Hematopoietic multipotent progenitor cell treated with erythropoietin and hydrocortisone succinate and interleukin-3 and kit ligand, for 4 days (in vitro differentiated cells): ENCODE measurements at regions not wholly inside any gene's neighbourhood (a gene's known extent, or its start where the extent isn't known, plus 50 kb on each side); places are given as distances from the start of the nearest gene placed in this dataset.
"Not testable (repeated sequence)": the region's sequence is repeated elsewhere in the genome, so short reads cannot be mapped to it uniquely, and the experiment has no call there.

Source experiments
- DNase-seq: peaks from one replicate; pipeline ENCODE4 v3.0.0-alpha.2; 2015

DNA sequence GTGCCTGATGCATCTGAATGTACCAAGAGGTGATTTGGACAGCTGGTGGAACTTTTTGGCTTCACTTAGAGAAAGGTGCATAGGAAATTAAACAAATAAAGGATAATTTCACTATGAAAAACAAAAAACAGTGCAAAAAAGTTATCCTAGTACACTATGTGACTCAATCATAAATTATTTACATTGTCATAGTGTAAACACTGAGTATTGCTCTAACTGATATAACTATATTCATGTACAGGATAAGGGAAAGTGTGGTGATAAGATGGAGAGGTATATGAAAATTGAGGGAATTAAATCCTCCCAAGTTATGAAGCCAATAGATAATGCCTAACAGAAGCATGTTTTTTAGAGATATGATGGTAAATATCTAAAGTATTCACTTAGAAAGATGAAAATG is 50.2 kb upstream of the CPNE4 start:
- no peak for DNase-seq

DNA sequence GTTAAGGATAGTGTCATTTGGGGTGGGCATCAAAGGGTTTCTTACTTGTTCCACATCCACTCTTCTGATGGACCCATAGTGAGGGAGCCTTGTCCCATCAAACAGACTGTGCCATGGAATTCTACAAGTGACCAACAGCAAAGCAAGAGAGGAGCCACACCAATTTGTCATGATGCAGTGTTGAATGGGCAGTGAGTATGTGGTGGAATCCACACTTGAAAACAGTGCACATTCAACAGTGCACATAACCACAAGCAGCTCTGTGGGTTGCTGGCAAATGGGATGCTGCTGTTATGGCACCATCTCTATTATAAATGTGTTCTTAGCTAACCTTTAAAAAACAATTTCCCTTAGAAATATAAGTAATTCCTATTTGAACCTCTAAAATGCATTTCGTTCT is 52.5 kb upstream of the CPNE4 start:
- no peak for DNase-seq

DNA sequence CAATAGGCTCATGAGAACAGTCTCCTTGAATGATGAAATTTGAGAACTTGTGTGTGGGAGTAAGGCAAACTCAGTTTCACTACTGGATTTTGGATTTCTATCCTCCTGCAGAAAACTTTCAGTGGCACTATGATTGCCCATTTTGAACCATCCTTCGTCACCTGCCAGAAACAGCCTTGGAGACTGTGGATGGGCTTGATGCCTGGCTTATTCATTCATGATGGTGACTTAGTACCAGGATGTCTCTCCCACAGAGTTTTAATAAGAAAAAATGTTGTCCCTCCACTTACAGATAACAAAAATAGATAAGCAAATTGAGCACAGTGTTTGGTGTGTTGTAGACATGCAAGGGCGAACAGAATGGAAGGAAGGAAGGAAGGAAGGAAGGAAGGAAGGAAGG is 53.5 kb upstream of the CPNE4 start:
- no peak for DNase-seq

DNA sequence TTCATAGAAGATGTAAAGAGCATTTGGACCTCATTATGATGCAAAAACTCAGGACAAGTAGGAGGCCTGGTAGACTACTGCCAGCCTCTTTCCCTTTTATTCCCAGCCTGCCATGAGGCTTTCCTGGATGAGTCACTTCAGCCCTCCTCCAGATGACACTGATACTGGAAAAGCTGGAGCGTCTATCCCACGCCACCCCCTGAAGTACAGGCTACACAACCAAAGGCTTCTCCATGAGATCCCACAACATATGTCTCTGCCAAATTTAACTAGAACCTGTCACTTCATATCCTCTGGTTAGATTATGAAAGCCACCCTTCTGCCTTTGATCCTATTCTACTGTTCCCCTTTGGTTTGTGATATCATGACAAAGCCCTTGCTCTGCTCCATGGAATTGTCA is 56.1 kb upstream of the CPNE4 start:
- DNase-seq = no peak

DNA sequence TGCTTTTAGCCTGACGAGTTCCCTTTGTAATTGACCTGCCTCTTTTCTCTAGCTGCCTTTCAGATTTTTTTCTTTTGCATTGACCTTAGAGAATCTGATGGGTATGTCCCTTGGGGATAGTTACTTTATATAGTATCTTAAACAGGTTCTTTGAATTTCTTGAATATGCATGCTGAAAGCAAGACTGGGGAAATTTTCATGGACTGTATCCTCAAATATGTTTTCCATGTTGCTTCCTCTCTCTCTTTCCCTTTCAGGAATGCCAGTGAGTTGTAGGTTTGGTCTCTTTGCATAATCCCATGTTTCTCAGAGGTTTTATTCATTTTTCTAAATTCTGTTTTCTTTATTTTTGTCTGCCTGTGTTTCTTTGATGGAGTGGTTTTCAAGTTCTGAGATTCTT is 81.8 kb upstream of the CPNE4 start:
- no peak for DNase-seq

DNA sequence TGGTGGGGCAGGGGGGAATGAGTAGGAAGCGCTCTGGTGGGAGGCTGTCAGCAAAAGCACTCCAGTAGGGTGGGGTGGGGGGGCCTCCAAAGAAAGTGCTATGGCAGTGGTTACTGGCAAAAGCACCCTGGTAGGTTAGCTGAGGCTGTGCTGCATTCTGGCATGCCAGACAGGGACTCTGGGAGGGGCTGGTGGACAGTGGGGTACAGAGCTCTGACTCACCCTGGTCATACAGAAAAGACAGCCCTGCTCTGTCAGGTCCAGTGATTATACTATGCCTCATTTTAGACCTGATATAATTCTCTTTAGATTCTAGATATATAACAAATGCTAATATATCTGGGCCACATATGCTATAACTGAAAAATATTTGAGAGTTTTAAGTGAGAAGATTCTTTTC is 82.8 kb upstream of the CPNE4 start:
- DNase-seq = no peak

DNA sequence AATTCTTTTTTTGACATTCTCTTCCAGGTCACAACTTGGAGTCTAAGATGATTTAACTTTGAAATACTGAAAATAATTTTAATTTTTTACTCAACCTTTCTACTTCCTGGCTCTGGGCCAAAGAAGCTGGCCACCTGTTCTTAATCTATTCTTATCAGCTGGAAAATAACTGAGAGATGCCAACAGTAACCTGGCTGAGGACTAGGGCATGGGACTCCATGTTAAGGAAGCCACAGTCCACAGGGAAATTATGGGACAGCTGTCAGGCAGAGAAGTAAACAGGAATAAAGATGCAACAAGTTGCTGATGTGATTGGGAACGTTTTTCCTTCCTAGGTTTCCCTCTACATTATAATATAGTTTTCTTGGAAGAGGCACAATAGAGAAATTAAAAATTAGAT is 84.7 kb upstream of the CPNE4 start:
- no peak for DNase-seq

DNA sequence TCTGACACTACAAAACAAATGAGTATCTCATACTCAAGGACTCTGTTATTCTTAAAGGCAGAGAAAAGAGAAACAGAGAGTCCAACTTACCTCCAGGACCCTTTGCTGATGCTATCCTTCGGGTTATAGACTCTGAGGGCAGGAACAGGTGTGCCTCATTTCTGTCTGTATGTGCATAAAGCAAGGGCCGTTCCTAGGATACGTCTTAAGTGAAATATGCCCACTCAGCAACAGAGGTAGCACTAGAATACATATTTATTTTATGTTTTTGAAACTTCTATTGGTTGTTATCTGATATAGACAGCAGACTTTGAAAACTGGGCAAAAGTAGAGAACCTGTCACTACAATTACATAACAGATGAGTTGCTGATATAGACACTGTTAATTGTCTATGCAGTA is 89.3 kb upstream of the CPNE4 start:
- DNase-seq = no peak

DNA sequence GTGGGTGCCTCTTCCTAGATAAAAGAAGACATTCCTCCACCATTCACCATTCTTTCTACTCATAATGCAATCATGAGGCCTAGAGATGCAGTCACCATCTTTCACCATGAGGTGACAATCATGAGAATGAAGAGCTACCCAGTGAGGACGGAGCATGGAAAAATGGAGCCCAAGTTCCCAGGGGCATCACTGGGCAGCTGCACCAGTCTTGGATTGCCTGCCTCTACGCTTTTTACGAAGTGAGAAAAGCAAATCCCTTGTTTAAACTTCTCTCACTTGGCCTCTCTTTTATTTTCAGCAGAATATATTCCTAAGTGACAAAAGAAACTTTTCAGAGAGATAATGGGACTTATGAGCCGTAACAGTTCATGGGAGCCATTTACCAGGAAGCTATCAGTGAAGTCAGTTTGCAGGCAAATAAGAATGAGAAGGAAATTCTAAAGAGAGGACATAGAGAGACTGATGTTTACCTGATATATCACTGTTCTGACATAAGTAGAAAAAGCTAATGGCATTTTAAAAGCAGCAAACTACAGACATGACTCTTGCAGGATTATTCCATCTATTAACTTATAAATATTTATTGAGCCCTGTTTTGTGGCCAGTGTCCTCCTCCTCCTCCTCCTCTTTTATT is 90.0 kb upstream of the CPNE4 start:
- no peak for DNase-seq

DNA sequence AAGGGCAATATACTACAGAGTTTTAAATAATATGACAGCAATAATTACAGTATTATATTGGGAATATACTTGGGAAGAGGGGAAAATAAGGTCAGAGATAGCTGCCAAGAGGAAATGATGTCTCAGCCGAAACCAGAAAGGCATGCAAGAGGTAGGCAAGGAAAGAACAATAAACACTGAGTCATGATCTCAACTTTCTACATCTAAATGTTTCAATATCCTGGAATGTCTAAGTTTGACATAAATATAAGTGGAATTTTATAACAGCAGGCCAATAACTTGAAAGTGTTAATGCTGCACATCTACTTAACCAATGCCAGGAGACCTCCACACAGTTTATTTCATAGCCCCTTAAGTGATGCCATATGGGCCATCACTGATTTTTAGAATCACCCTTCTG is 99.8 kb upstream of the CPNE4 start:
- no peak for DNase-seq

DNA sequence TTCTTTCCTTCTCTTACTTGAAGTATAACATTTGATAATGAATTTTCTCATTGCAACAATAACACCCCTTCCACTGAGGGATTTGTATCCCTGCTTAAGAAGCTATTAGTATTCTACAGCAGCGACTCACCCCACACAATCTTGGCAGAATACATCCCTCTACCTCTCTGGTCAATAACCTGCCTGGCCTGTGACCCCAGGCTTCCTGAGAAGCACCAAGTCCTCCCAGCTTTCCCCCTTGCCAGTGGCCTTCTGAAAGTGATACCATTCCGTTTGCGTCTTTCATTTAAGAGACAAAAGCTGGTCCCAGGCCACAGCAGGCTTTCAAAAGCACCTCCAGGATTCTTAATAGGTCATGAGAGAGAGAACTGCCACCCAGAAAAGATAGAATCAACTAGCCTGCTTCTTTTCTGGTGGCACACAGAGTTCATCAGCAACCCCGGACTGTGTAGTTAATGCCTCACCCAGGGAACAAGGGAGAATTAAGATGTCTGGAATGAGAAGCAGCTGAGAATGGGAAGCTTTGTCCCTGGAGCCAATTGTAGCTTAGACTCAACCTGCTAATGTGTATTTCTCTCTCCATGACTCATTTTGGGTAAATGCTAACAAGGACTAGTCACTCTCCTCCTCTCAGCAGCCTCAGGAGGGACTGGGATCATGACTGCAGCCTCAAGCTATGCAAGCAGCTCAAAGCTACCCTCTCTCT is 101.0 kb upstream of the CPNE4 start:
- DNase-seq = no peak

DNA sequence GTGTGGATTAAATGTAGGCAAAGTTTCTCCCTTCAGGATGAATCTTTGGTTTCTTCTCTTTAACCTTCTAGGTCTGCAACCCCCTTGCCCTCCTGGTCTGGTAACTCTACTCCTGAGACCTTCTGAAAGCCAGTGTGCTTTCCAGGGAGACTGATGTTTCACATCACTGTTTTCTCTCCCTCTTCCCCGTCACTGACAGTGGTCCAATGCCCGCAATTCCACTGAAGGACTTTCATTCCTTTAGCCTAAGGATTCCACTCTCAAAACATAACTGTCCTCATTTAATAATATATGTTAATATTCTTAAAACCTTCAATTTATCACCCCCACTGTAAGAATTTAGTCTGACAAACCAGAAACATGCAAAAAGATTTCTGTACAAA is 101.5 kb upstream of the CPNE4 start:
- DNase-seq = no peak

DNA sequence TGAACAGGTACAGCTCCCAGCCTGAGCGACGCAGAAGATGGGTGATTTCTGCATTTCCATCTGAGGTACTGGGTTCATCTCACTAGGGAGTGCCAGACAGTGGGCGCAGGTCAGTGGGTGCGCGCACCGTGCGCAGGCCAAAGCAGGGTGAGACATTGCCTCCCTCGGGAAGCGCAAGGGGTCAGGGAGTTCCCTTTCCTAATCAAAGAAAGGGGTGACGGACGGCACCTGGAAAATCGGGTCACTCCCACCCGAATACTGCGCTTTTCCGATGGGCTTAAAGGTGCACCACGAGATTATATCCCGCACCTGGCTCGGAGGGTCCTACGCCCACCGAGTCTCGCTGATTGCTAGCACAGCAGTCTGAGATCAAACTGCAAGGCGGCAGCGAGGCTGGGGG is 102.1 kb upstream of the CPNE4 start:
- not testable (repeated sequence) for DNase-seq

DNA sequence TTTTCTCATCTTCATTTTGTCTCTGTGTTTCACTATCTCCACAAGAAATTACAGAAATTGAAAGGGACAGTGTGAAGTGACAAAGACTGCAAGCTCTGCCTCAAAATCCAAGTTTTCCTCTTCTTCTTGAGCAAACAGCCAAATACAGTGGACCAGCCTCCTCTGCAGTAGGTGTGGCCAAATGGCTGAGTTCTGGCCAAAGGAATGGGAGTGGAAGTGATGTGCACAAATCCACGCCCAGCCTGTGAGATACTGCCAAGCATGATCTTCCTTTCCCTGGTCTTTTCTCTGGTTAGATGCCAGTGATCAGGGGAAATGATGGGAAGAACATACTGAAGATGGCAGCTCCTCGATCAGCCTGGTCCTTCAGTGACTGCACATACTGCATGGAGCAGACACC is 111.0 kb upstream of the CPNE4 start:
- no peak for DNase-seq

DNA sequence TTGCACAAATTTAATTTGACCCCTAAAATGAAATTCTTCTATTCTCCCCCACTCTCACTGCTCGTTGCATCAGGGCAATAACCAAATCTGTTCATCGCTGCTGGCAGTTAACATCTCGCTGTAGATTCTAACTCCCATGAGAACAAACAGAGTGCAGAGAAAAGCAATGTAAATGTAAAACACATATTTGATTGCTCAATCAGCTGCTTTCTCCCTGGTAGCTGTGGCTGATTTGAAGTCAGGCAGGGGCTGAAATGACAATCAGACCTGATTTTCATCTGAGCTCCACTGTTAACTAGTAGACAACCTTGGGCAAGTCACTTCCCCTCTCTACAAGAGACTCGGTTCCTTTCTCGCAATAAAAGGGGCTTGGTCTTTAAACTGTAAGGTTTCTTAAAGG is 119.8 kb upstream of the CPNE4 start:
- DNase-seq = no peak

DNA sequence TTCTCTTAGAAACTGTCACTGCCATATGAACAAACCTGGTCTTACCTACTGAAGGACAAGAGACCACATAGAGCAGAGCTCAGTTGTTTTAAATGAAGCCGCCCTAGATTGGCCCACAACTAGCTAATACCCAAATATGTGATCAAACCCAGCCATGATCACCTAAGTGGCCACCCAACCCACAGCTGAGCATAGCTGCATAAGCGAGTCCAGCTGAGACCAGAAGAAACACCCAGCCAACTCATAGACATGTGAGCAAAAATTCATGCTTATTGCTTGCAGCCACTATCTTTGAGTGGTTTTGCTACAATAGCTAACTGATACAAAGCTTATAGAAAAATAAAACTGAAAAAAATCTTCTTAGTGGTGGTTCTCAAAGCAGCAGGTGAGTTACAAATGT is 124.3 kb upstream of the CPNE4 start:
- no peak for DNase-seq

DNA sequence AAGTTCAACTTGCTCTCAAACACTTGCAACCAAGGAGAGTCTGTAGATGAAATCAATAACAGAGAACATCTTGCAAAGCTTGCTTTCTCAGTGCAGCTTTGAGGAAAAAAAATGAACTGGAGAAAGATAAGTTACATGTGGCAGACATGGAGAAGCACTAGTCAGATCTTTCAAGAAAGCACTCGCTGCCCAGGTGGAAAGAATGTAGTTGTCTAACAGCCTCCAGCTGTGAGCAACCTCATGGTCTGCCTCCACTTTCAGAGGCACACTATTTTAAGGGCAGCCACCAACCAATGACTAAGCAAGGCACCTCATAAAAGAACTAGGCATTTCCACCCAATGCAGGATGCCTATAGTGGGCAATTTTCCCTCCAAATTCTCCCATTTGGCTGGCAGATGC is 125.4 kb upstream of the CPNE4 start:
- no peak for DNase-seq

DNA sequence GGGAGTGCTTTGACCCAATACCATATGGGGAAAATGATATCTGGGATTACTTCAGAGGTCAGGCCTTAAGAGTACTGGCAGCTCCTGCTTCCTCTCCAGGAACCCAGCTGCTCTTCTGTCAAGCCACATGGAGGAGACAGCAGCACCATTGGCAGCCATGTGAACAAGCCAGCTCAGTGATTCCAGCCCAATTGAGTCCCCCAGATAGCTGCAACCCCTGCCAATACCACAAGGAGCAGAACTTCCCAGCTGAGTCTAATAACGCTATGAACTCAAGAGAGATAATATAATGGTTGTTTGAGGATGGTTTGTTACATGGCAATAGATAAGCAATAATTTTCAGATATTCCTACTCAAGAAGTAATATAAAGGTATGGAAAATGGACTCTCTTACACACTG is 126.8 kb upstream of the CPNE4 start:
- peak; percentile 9 for DNase-seq

DNA sequence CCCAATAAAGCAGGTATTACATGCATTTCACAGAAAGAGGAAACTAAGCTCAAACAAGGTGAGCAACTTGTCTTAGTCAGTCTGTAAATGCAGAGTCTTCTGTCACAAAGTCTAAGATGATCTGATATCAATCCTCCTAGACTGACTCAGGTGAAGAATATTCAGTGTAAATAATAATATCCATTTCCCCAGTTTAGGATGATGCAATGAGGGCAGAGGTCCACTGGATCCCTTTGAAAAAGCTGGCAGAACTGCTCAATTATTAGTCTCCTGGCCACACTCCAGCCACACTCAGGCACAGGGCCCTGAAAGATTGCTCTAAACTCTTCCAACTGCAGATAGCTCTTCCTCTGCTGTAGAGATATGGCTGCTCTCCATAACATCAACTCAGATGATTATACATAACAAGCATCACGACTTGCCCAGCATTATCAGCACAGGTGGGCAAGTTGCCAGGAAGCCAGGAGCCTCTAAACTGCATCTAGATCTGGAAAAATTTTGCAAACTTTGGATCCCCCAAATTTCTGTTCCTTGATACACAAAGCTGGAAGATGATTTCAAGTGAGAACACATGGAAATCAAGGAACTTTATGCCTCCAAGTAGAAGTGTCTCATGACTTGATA is 129.8 kb upstream of the CPNE4 start:
- no peak for DNase-seq

DNA sequence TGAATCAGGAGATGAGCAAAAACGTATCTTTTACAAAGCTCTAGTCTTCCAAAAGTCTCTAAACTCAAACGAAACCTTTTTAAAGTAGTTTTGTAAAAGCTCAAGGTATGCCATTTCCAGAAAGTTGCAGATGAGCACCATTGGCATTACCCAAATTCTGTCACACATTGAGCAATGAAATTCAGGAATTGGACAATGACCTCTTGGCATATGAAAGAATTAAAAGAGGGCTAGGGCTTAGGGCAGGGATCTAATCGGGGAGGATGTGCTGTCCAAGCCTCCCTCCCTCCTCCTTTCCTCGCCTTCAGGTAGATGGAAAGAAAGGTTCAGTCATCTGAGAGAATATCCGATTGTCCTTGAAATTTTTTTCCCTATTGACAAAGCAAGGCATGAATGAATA is 133.1 kb upstream of the CPNE4 start:
- DNase-seq = no peak

DNA sequence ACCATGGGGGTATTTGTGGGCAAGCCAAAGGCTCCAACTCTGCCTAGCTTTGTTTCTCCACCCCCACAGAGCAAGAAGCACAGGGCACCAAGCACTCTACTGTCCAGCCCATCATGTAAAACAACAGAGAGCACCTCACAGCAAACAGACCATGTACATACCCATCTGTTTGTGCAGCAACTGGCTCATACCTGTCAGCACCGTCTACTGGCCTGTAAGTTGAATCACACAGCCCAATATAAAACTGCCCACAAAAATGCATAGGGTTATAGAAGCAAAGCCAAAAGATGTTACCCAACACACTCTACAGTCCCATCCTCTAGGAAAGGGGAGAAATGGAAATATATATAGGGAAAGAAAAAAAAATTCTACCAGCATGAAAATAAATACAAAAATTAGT is 139.7 kb upstream of the CPNE4 start:
- no peak for DNase-seq

DNA sequence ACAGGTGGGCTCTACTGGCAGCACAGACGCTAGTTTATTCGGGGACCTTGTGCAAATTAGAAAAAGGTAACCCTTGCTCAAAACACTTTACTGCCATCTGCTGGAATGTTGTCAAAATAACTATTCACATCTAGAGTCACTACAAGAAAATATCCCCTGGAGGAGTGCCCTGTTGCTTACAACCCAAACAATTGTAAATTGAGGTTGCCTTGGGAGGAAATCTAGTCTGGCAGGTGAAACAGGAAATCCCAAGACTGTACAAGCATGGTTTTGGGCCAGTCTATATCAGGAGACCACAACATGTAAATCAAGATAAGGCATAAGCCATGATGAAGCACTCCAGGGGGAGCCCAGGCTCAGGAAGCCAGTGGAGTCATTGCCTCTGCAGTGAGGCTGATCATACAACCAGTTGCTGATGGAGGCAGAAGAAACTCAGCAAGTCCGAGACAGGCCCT is 136.8 kb upstream of the ACP3 start:
- peak; percentile 79 for DNase-seq

DNA sequence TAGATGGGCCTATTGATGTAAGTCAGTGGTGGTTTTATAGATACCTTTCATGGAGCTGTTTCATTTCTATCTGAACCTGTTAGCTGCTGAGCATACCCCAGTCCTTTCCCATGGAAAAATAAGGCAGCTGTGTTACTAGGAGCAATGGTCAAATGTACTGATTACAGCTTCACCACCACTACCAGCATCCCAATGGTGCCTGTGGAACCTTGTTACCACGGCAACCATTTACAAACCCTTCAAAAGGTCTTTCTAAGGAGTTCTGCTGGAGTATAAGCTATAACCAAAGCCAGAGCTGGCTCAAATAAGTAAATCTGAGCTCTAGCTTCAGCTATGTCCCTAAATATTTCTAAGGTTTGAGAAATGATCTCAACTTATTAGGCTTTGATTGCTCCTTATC is 133.4 kb upstream of the ACP3 start:
- DNase-seq = no peak

DNA sequence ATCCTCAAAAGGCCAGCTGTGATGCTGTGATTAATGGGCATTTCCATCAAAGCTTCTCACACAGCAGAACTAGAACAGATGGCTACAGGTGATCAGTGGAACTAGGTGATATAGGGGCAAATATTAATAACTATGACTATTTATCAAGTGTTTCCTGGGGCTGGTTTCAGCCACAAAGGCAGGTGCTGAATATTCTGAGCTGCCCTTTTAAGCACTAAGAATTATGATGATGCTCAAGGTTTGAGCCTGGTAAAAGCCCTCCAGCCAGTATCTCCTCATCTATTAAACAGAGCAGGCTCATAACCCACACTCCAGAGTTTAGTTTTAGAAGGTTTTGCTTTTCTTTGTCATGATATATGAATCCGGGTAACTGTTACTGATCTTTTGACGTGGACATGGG is 129.5 kb upstream of the ACP3 start:
- DNase-seq = no peak

DNA sequence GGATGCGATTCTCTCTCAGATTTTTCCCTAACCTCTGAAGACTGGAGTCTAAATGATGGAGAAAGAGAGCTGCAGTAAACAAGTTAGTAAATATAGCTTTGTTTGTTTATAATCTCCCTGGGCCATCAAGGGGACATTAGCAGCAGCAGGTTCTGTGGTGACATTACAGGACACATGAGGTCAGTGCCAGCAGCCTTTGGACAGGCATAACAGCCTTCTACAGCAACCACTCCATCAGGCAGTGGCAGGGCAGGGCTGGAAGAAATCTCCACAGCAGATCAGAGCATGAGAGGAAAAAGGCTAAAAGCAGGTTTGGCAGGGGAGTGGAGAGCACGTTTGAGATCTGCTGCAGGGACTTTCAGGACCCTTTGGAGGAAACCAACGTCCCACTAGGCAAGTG is 127.6 kb upstream of the ACP3 start:
- peak; percentile 5 for DNase-seq
